AG08395 (cell line): ENCODE measurements at regions not wholly inside any gene's neighbourhood (a gene's known extent, or its start where the extent isn't known, plus 50 kb on each side); places are given as distances from the start of the nearest gene placed in this dataset.

Experiments used
- DNase-seq: peaks from one replicate; pipeline ENCODE4 v3.0.0; 2012; ENCODE audit warnings: mixed read lengths, low spot score

DNA sequence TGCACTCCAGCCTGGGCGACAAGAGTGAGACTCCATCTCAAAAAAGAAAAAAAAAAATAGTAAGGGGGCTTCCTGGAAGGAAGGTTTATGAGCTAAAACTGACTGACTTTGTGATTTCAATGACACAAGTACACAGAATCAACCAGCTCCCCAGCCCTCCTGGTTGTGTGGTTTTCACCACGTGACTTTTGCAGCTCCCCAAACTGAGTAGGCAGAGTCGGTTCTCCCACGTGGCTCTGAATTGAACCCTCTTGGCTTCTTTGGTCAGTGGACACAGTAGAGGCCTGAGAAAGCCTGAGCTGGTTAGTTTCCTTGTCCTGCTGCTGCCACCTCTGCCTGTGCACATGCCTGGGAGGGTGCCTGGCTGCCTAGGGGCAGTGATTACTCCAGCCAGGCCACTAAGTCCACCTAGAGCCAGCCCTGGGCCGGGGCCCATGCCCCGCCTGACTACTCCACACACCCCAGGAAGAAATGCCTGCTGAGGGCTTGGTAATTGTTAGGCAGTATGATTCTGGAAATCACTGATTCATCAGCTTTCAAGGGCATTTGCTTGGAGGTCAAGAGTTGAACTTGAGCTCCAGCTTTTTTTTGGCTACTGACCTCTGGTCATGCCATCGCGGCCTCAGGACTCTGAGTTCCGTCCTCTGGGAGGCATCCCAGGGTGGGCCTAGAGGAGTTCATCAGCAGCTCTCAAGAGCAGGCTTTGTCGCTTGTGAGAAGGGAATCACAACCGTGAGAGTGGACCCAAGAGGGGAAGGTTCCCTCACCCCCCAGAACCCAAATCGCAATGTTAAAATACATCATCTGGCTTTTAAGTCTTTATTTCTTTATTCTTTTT, 431.9 kb upstream of the HS6ST1 start:
- no peak for DNase-seq

DNA sequence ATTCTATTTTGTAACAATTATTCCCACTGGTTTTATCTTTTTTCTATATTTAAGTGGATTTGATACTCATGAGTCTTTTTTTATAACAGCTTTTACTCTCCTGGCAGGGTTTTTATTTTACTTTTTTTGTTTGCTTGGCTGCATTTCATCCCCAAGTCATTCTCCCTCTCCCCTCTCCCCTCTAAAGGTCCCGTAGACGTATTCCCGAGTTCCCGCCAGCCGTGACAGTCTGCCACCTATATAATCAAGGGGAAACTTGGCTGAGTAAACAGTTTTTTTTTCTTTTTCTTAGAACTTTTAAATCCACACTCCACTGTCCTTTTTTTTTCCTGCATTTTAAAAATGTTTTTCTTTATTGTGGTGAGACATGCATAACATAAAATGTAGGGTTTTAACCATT, 433.1 kb upstream of the HS6ST1 start:
- DNase-seq: no peak

DNA sequence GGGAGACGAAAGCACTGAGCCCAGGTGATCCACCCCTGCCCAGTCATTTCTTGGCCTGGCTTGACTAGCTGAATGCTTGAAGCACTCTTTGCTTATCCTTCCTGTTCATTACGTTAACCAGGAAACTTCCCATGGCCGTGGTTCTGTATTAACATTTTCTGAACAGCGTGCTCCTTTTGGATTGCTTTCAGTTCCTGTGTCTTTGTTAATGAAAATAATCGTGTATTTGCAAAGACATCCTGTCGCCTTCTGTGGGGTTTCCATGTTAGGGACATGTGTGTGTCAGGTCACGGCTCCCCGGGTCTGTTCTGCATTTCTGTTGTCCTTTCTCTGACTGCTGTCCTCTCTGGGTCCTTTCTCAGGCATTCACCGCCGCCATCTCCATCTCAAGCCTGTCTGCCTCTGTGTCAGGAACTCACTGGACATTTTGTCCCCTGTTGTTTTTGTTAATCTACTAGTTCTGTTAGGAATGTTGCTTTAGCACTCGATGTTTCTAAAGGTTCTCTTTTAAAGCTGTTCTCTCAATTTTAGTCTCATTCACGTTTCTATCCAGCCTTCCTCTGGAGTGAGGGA, 434.1 kb upstream of the HS6ST1 start:
- DNase-seq: no peak

DNA sequence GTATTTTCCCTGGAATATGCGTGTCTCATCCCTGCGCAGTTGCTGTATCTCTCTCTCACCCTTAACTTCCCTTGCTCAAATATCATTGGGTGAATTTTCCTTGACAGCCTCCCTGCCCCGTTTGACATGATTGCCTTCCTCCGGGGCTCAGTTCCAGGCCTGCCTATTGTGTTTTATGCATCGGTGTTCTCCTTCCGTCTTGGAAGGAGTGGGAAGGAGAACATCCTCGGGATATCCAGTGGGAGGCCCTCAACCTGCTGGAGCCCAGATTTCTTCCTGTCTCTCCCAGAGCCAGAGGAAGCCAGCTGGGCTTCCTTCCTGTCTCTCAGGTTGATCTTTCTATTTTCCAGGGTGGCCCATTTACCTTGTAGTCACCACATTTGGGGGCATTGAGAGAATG, 434.7 kb upstream of the HS6ST1 start:
- no peak for DNase-seq

DNA sequence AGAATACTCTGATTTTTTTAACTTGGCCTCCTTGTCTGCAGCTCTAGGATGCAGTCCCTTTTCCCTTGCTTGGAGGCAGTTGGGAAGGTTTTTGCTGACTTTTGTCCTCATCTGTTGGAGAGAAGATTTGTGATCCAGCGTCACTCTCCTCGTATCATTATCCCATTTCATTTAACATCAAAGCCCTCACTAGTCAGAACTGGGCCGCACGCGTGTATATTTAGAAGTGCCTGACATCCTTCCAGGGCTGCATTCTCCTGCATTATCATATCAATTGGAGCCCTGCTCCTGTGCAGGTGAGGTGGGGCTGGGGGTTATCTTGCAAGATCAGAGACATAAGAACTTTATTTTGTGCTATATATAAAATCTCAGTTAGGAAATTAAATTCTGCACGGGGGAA, 435.1 kb upstream of the HS6ST1 start:
- no peak for DNase-seq

DNA sequence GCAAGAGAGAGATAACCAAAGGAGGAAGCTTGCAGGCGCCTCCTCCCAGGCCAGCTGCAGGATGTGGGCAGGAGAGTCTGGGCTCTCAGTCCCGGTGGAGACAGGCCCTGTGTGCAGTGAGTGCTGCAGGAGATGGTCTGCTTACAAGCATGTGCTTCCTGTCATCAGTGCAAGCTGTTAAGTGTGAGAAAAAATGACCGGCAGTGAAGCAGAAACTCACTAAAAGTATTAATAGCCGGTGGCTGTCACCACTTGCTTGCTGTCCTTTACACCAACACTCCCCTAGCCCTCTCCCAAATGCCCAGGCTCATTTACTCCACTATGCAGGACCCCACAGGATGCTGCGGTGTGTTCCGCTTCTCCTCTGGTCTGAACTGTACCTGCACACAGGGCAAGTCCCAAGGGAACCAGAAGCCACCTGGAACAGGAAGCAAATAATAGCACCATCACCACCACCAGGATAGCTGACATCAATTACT, 435.6 kb upstream of the HS6ST1 start:
- no peak for DNase-seq

DNA sequence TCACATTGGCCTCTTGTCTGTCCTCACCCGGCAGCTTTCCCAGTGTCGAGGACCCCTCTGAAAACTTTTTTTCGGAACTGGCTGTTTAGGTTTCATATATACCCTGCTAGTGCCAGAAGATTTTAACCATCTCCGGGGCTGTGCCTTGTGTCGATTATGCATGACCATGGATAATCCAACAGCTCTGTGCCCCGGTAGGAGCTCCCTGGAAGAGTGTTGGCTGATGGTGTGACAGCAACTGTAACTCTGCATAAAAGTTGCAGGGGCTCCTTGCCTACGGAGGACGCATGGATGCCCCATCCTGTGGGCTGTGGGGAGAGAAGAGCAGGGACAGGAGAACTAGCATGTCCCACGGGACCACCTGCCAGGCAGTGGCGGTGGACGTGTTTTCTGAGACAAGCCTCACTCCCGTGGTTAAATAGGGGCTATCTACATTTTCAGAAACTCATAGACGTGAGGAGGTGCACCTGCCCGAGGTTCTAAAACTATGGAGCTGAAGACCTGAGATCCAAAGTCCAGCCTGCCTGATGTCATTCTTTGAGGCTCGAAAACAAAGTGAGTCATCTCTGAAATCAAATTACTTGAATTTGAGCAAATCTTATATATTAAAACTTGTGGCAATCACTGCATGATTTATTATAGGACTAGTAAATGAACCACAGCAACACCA, 437.2 kb upstream of the HS6ST1 start:
- no peak for DNase-seq

DNA sequence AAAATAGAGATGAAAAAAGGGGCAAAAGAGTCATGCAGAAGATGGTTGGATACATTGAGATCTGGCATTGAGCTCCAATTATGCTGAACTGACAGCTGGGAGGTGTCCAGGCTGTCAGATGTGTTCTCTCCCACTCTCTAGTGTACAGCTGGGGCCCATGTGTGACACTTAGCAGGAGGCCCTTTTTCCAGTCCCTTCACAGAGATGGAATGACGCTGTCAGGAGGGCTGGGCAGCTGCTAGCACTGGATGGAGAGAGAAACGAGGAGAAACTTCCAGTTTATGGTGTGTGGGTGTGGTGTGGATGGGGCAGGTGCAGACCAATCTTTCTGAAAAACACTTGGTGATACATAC, 437.7 kb upstream of the HS6ST1 start:
- DNase-seq: no peak

DNA sequence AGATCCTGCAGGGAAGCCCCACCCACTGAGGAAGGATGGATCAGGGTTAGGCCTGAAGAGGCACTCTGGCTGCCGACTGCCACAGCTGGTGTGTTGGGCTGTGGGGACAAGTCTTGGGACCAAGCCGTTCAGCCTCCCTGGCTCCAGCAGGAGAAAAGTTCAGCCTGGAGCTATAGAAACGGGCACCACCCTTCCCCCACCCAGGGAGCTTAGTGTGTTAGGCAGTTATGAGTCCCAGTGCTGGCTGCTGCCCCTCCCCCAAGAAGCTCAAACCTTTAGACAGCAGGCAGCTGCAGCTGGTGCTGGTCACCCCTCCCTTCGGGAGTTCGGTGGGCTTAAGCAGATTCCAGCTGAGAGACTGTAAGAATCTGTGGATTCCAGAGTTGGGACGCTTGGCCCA, 447.1 kb upstream of the HS6ST1 start:
- DNase-seq: no peak

DNA sequence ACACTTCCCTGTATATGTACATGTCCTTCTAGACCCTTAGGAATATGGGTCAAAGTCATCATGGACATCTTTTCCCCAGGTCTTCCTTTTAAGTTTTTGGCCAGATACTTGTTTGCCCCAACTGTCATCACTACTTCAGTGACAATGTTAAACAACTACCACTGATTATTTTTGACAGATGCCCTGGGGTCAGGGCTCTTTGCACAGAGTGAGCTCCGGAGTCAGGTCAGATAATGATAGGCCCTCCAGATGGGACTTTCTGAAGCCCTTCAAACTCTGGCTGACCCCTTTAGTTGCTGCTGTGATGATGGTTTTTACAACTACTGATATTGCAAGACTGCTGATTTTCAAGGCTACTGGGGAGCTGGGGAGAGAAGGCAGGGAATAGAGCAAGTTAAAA, 449.4 kb upstream of the HS6ST1 start:
- DNase-seq: no peak

DNA sequence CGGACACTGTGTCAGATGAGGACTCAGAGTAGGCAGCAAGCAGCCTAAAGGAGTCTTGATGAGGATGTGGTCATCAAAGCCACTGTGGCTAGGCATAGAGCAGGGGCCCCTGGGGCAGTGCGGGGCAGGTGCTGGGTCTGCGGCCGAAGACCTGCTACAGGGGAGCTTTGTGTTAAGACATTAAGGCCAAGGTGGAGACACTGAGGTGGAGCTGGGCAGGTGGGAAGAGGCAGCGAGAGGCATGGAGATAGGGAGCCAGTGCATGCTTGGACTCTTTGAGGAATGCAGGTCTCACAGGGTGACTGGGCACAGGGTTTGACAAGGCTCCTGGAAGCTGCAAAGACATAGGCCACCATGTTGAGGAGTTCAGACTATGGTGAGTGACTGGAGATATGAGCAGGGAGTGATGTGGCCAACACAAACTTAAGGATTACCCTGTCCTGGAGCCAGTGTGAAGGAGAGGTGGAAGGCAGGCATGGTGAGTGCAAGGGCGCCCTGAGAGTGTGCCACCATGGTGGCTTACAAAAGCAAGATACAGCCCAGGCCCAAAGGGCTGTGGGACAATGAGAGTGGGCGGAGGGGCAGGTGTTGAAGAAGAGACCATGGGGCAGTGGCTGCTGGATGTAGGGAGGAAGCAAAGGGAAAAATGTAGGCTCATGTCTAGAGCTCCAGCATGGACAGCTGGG, 450.9 kb upstream of the HS6ST1 start:
- DNase-seq: no peak

DNA sequence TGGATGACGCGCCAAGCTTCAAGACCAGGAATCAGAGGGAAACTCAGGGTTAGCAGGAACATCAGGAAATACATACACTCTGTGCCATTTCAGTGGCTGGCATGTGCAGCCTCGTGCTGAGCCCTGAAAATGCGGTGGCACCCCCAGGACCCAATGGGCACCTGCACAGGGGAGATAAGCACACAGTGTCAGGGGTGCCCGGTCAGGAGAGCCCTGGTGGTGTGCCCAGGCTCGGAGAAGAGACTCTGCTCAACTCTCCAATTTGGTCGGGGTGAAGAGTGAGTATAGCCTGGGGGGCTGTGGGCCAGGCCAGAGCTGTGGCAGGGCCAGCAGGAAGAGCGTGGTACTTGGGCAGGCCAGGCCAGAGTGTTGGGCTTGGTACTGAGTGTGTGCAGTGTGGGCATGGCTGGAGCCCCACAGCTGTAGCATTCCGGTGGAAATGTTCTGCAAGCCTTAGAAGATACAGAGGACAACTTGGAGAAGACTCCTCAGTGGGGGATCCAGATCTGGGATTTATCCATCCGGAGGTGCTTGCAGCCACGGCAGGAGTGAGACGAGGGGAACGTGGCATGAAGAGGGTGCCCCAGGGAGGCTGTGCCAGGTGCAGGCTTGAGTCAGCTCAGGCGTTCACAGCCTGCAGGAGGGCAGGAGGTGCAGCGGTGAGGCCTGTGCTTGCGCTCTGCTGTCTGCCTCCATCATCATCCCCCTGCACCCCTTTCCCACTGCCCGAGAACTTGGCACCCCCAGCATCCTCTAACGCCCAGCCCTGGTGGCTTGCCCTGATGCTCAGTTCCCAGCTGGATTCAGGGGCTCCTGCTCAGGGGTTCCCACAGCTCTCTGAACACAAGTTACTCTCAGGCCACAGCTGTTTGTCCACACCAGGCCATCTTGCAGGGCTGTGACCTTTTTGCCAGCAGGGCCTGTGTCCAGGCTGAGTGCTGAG, 451.7 kb upstream of the HS6ST1 start:
- no peak for DNase-seq

DNA sequence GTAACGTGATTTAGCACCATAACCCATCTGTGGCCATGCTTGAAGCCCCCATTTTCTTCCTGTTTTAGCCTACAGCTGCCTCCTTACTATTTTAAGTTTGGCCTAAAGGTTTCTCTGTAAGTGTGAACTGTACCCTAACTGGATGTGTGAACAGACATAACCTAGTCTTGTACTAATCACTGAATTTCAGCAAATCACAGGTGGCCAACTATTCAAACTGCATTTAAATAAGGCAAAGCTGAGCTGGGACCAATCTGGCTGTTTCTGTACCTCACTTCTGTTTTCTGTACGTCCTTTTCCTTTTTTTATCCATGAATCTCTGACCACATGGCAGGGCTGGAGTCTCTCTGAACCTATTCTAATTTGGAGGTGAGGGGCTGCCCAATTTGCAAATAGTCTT, 452.7 kb upstream of the HS6ST1 start:
- no peak for DNase-seq

DNA sequence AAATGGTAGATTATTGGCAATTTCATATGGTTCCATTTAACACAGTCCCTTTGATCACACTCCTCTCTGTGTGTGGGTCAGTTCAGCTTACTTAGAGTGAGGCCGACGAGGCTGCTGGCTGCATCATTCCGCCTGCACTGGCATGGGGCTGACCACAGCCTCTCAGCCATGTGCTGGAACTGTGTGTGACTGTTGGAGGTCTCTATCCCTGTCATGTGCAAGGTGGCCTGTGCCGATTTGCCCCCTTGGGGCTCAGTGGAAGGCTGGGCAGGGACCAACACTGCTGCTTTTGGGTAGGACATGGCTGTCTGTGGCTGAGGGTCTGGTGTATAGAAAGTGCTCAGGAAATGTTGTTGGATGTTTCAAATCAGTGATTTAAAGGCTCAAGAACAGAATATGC, 454.0 kb upstream of the HS6ST1 start:
- no peak for DNase-seq

DNA sequence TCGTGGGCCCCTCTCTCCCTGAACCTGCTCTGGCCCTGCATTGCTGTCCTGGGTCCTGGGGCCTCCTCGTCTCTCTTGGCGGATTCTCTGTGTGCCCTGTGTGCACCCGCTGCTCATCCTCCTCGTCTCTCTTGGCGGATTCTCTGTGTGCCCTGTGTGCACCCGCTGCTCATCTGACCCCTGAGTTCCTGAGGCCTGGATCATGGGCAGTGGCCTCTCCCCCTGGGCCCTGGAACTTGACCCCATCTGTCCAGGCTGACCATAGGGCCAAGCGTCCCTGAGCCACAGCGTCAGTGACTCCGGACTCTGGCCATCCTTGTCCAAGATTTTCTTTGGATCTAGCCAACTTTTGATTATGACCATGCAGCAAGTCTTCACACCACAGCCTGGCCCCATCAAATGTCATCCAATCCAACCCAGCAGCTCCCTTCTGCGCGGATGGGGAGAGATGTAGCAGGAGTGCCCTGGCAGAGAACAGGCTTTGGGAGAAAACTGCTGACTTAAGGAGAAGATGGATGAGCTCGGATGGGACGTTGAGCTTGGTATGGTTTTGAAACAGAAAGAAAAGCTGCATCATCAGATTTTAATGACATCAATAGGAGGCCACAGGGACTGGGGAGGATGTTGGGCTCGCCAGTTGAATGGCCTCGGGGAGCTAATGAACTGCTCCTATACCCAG, 455.1 kb upstream of the HS6ST1 start:
- DNase-seq: no peak

DNA sequence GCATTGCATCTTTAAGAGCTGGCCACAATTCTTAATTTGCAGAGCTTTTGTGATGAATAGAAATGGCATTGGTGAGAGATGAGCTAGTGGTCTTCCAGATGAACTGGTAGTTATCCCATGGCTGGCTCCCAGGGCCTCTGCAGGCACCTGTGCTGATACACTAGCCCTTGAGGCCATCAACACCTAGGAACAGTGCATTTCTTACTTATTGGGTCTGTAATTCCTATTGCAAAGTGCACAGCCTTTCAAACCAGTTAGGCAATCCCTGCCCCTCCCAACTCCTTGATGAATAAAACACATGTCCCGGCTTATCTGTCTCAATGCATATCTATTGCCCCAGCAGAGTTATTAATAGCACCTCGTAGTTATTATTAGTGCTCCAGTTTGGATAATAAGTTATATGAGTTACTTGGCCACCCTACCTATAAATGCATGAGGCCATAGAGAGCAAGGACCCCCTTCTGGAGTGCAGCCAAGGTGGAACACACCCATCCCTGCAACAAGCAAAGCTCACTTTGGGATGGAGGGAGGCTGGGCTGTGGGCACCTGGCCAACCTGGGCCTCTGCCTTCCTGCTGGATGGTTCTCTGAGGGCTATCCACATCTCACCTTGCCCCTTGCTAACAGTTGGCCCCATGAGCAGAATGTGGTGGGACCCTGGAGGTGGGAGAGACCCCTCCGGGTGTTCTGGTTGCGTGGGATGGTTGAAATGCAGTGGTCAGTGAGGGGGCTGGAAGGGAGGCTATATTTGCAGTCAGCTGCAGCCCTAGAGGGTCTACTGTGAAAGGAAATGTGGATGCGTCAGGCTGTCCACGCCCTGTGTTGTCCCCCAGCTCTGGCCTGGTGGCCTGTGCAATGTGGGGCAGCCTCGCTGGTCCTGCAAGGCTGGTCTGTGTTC, 455.9 kb upstream of the HS6ST1 start:
- DNase-seq: no peak

DNA sequence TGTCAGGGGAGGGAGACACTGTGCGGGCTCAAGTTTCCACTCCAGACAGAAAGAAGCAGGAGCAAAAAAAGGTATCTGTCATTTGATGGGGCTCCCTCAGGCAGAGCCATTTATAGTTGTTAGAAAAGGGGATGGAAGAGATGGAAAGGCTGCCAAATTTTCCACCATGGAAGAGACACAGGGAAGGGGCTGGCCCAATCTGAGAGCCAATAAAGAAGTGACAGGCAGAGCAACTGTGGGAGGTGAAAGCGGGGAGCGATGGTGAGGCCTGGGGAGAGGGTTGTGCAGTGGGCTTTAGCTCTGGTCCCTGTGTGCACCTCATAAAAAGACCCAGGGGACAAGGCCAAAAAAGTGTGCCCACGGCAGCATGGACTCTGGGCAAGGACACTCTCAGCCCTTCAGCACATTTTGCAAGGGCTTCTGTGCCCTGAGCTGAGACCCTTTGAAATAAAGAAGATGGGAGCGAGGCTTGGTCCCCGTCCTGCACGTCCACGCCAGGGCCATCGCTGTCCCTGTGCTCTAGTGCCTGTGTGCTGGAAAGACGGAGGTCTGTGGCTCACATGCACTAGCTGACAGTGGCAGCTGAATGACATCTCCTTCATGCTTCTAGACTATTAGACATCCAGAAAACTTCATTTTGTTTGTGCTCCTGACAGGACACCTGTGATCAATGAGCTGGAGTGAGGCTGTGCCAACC, 456.7 kb upstream of the HS6ST1 start:
- no peak for DNase-seq

DNA sequence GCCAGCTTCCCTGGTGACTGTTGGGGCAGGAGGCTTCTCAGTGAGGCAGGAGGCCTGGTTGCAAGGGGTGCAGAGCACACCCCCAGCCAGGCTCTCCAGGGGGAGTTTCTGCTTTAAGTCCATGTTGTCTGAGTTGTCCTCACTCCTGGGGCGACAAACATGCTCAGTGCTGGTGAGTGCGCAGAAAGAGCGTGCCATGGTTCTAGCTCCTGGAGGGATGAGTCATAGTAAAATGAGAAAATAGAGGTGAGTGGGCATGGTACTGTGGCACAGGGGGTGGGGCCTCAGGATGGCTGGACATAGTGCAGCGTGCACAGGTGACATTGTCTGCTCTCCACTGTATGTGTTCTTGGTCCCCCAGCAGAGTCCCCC, 457.2 kb upstream of the HS6ST1 start:
- DNase-seq: no peak

DNA sequence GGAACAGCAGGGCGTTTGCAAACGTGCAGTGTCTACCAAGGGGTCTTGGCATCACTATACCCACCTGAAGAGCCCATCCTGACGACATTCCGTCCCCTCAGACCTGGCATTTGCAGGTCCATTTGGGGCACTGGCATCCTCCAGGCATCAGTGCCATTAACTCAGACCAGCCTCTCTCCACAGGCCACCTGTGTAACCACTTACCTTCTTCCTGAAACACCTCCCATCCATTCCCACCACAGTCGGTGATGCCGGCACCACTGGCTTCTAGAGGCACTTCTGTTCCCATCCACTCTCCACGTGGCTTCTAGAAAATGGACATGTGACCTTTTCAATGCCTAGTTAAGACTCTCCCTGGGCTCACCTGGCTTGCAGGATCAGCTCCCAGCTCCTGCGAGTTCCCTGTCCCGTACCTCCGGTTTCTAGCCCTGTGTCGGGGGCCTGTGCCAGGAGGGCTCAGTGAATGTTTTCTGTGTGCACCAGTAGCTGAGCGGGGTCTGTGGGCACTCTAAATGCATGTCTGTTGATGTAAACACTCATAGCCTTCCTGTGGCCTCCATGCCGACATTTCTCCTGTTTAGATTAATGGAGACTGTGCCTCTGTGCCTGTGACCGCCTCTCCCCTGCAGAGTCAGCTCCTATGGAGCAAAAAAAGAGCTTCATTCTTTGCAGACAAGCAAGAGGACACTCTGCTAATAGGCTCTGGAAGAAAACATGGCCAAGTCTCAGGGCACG, 458.0 kb upstream of the HS6ST1 start:
- no peak for DNase-seq
